Effector CD8-positive, alpha-beta T cell (primary cell): ENCODE measurements at regions not wholly inside any gene's neighbourhood (a gene's known extent, or its start where the extent isn't known, plus 50 kb on each side); places are given as distances from the start of the nearest gene placed in this dataset.
"Not testable (repeated sequence)": the region's sequence is repeated elsewhere in the genome, so short reads cannot be mapped to it uniquely, and the experiment has no call there.

Experiments
- DNase-seq: peaks from one replicate; lab custom pipeline; 2025; lab: John Stamatoyannopoulos, UW

DNA sequence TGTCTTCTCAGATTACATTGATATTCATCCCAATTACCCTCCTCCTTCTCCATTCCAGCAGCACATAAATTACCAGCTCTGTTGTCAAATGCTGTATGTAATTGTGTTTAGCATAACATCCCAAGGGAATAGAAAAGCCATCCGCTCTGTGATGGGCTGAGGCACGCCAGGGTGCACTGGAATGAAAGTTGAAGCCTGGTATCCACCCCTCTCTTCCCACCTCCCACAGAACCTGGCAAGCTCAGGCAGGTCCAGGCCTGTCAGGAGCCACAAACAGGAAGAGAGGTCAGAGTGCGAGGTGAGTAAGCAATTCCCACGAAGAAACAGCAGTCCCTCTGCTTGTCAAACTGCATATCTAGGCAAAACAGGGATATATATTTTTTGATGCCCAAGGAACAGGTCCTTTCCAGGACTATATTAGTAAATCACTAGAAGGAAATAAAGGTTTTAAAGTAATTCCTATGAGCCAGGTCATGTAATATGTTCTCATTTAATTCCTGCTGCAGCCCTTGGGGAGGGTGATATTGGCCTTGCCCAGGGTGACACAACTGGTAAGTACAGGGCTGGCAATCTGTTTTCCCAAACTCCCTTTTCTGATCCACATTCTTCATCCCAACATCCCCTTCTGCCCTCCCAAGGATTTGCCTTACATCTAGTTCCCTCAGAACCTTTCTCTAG is 155.6 kb upstream of the GHITM start:
- no peak for DNase-seq

- DNase-seq = no peak
These were observed 155.1 kb upstream of the GHITM start for GRCh38 chr10:83984256-83984640.

GRCh38 chr10:83986800-83987199 is 152.5 kb upstream of the GHITM start:
- DNase-seq = no peak

DNA sequence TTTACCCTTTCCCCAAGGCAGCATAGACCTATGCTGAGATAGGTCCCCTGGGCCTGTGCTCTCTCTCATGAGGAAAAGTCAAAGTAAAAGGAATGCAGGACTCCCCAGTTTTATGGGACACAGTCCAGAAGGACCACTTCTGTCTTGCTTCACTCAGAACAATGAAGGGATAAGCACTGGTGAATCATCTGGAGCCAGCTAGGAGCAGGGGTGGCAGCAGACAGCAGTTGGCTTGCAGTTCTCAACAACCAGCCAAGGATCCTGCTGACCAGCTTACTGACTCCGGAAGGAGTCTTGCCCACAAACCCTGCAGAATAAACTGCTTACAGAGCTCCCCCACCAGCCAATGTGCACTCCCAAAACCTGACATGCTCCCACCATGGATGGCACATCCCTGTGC is 152.1 kb upstream of the GHITM start:
- DNase-seq = no peak

DNA sequence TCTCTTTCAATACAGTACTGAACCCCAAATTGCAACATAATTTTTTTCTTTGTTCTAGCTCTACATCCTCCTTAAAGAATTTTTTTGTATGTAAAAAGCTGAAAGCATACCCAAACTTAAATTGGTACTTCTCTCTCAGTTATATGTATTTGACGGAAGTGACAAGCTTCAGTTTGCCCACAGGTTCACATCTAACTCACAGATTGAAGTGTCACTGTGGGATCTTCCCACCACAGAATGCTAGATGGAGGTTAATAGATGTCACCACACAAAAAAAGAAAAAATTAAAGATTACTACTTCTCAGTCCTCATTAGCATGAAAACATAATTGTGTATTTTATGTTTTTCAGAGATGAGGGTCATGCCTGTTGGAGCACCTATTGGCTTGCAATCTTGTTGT is 150.9 kb upstream of the GHITM start:
- DNase-seq = no peak

DNA sequence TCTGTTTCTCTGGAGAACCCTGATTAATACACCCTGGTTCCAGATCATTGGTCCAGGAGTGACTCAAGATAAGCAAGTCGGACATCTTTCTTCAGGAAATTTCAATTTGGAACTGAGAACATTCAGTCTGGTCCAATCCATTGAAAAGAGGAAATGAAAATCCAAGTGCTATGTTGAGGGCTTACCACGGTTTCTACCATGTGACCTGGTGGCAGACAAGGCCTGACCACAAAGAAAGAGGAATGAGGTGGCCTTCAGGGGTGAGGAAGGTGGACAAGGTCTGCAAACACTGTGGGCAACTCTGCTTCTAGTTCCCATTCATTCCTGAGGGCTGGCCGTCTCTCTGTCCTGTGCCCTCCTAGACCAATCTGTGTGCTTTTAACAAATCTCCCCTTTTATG is 149.2 kb upstream of the GHITM start:
- no peak for DNase-seq

DNA sequence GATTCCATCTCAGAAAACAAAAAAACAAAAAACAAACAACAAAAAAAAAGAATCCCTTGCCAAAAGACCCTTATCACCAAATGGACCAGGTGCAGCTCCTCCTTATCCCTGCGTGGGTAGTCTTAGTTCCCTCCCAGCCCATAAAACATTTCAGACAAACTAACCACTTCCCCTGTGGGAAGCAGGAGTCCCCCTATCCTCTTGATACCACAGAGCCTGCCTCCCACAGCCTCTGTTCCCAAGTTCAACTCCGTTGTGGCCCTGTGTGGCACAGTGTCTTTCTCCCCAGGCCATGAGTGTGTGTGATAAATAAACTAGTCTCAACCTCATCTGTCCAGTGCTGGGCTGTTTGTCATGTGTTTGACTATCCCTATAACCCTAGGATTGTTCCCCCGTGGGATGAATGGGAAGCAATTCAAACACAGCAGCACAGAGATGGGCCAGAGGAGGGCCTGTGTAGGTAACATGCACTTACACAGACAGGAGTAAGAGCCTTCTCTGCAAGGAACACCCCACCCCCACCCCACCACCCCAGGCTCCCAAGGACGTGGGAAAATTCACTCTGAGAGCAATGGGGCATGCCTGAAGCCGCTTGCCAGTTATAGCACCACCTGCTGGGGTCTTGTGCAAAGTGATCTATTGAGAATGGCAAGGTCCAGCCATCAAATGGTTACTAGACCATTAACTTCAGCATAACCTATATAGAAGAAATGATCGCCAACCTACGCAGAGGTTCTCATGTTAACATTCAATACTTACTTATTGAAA is 147.1 kb upstream of the GHITM start:
- DNase-seq = no peak

GRCh38 chr10:83994325-83994724 is 145.0 kb upstream of the GHITM start:
- DNase-seq = no peak

GRCh38 chr10:83995738-83996331 is 143.5 kb upstream of the GHITM start:
- DNase-seq = no peak

DNA sequence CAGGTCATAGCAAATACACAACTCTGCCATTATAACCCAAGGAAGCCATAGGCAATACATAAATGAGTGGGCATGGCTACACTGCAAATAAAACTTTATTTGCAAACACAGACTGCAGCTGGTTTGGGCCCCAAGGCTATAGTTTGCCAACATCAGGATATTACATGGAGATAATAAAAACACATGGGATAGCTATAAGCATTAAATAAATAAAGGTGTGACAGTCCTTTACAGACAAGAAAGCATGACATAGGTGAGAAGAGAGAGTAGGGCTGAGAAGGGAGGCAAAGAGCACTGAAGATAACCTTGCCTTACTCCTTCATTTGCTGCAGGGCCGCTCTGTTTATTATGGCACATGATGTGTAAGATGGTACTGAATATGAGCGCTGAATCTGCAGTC is 135.1 kb upstream of the GHITM start:
- no peak for DNase-seq

- no peak for DNase-seq
These were observed 133.9 kb upstream of the GHITM start for GRCh38 chr10:84005403-84005802.

DNA sequence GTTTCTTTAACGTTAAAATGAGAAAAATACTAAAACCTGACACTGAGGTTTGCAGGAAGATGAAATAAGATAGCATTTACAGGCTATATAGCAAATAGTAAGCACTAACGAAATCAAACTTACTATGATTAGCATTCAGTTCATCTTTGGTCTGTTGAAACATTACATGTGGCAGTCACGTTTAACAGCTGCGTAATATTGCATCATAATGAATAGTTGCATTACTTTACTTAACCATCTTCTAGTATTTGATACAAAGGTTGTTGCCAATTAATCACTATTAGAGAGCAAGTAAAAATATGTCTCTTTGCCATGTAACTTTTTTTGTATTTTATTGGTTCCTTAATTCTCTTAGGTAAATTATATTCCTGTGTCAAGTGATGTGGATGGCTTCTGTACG is 131.8 kb upstream of the GHITM start:
- no peak for DNase-seq

DNA sequence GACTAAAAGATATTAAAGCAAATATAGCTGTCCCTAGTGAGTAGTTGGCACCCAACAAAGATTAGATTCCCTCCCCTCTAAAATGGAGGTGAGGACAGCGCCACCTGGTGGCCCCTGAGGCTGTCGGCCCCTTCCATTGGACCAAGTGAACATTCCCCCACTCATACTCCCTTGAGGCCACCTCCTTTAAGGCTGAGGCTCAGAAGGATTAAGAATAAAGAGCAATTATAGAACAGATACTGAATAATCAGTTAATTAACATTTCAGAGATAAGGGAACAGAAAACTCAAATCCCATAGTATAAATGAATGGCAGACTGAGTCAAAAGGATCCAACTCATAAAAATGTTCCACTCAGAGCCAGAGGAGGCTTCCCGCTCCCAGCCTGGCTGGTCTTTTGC is 130.4 kb upstream of the GHITM start:
- DNase-seq = no peak

- no peak for DNase-seq
These were observed 126.9 kb upstream of the GHITM start for GRCh38 chr10:84012431-84012830.

DNA sequence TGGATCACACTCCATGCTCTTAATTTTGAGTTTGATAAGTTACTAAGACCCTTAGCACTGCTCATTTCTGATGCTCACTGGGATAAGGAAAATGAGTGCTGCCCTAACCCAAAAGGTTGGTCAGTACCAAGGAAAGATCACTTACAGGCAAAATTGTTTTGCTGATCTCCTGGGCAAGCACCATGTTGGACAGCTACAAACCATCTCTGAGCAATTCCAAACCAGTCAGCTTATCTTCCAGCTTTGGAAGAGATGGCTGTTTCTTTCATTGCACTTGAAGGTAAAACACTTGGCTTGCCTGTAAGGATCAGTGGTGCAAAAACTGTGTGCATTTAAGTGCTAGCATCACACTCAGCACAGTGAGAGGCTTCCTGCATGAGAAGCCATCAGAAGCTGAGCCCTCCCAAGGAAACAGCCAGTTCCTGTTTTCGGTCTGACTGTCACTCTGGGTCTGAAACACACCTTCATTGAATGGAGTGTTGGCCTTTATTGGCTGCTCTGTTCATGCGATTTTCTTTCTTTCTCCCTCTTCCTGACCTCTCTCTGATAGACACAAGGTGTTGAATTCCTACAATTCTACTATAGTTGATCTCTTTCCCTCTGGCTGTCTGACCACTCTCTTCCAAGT is 126.4 kb upstream of the GHITM start:
- no peak for DNase-seq

- no peak for DNase-seq
These were observed 123.3 kb upstream of the GHITM start for GRCh38 chr10:84015877-84016595.

DNA sequence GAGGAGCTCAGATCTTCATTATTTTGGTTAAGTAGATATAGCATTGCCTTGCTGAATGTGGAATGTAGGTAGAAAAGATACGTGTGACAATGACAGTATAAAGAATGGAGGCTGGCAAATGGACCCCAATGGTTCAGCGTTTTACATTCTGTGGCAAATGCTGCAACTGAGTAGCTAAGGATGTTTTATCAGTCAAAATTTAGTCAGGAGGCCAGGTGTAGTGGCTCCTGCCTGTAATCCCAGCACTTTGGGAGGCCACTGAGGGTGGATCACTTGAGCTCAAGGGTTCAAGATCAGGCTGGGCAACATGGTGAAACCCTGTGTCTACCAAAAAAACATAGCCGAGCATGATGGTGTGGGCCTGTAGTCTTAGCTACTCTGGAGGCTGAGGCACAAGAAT is 120.5 kb upstream of the GHITM start:
- DNase-seq = no peak

DNA sequence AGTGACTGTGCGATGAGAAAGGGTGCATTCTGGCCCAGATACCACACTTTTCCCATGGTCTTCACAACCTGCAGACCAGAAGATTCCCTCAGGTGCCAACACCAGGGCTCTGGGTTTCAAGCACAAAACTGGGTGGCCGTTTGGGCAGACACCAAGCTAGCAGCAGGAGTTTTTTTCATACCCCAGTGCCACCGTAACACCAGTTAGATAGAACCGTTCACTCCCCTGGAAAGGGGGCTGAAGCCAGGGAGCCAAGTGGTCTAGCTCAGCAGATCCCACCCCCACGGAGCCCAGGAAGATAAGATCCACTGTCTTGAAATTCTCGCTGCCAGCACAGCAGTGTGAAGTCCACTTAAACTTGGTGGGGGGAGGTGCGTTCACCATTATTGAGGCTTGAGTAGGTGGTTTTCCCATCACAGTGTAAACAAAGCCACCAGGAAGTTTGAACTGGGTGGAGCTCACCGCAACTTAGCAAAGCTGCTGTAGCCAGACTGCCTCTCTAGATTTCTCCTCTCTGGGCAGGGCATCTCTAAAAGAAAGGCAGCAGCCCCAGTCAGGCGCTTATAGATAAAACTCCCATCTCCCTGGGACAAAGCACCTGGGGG is 119.4 kb upstream of the GHITM start:
- DNase-seq = not testable (repeated sequence)

- no peak for DNase-seq
These were observed 112.5 kb upstream of the GHITM start for GRCh38 chr10:84026821-84027257.

DNA sequence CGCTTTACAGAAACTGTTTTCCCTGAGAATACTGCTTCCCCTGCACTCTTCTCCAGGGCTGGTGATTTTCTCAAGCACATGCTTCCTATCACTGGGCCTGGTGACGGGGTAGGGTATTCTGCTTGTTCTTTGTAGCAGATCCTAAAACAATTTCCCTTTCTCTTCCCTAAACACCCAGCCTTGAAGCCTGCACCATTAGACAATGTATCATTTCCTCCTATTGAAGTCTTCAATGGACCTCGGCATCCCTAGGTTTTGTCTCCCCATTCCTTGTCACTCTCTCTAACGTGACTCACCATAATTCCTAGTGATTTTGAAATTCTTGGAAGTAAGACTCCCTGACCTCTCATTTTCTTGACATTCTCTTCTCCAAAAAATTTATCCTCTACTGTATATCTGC is 109.5 kb upstream of the GHITM start:
- DNase-seq = no peak

GRCh38 chr10:84038035-84038434 is 101.3 kb upstream of the GHITM start:
- DNase-seq = no peak

- no peak for DNase-seq
These were observed 99.4 kb upstream of the GHITM start for GRCh38 chr10:84039957-84040356.
